SK-N-SH treated with all-trans-retinoic acid at 6 μM for 48 hours (cell line): ENCODE measurements at regions not wholly inside any gene's neighbourhood (a gene's known extent, or its start where the extent isn't known, plus 50 kb on each side); places are given as distances from the start of the nearest gene placed in this dataset.

Source experiments
- ATAC-seq: fragments of 200-7000 bp; cut with Tn5 transposase; 3 replicates; pipeline ENCODE4 v1.9.1; 2020; ENCODE audit warnings: mild to moderate bottlenecking, moderate library complexity
- ARNTL ChIP-seq: fragments of 450-650 bp; formaldehyde crosslinking; IDR thresholded peaks from 2 replicates; pipeline ENCODE4 v1.5.0; 2020; ENCODE audit warnings: low read depth, mild to moderate bottlenecking, moderate library complexity, borderline replicate concordance
- BACH2 ChIP-seq: fragments of 250-450 bp; sonication (Bioruptor Pico); IDR thresholded peaks from 2 replicates; pipeline ENCODE4 v1.9.0; 2021; ENCODE audit warnings: mild to moderate bottlenecking, borderline replicate concordance
- CREB5 ChIP-seq: fragments of 250-450 bp; sonication (Bioruptor Pico); IDR thresholded peaks from 2 replicates; pipeline ENCODE4 v1.5.1; 2020; ENCODE audit warnings: low read depth, mild to moderate bottlenecking, moderate library complexity
- CSDC2 ChIP-seq: fragments of 250-450 bp; sonication (Bioruptor Pico); IDR thresholded peaks from 2 replicates; pipeline ENCODE4 v1.5.0; 2020; ENCODE audit warnings: mild to moderate bottlenecking, moderate library complexity
- CSRNP3 ChIP-seq: fragments of 250-450 bp; sonication (Bioruptor Pico); IDR thresholded peaks from 2 replicates; pipeline ENCODE4 v1.5.1; 2021; ENCODE audit warnings: mild to moderate bottlenecking, moderate library complexity
- ESRRG ChIP-seq: fragments of 250-450 bp; sonication (Bioruptor Pico); IDR thresholded peaks from 2 replicates; pipeline ENCODE4 v1.6.1; 2021; ENCODE audit warnings: mild to moderate bottlenecking
- ISL1 ChIP-seq: fragments of 250-450 bp; sonication (Bioruptor Pico); IDR thresholded peaks from 2 replicates; pipeline ENCODE4 v2.1.2; 2022; ENCODE audit warnings: mild to moderate bottlenecking, moderate library complexity
- OSR1 ChIP-seq: fragments of 250-450 bp; sonication (Bioruptor Pico); IDR thresholded peaks from 2 replicates; pipeline ENCODE4 v1.8.0; 2022; ENCODE audit warnings: moderate library complexity, mild to moderate bottlenecking, inconsistent platforms
- POU6F1 ChIP-seq: fragments of 250-450 bp; sonication (Bioruptor Pico); IDR thresholded peaks from 2 replicates; pipeline ENCODE4 v1.8.0; 2021; ENCODE audit warnings: low read depth, mild to moderate bottlenecking, moderate library complexity, borderline replicate concordance
- PPARA ChIP-seq: fragments of 250-450 bp; sonication (Bioruptor Pico); IDR thresholded peaks from 2 replicates; pipeline ENCODE4 v1.5.0; 2020; ENCODE audit warnings: mild to moderate bottlenecking, borderline replicate concordance
- RARB ChIP-seq: fragments of 250-450 bp; sonication (Bioruptor Pico); IDR thresholded peaks from 2 replicates; pipeline ENCODE4 v1.8.0; 2021; ENCODE audit warnings: mild to moderate bottlenecking, moderate library complexity
- SNAI2 ChIP-seq: fragments of 250-450 bp; sonication (Bioruptor Pico); IDR thresholded peaks from 2 replicates; pipeline ENCODE4 v1.5.0; 2020; ENCODE audit warnings: mild to moderate bottlenecking, moderate library complexity
- TCF4 ChIP-seq: fragments of 250-450 bp; sonication (Bioruptor Pico); IDR thresholded peaks from 2 replicates; pipeline ENCODE4 v1.8.0; 2021; ENCODE audit warnings: mild to moderate bottlenecking, moderate library complexity, borderline replicate concordance
- TOX ChIP-seq: fragments of 250-450 bp; sonication (Bioruptor Pico); IDR thresholded peaks from 2 replicates; pipeline ENCODE4 v1.8.0; 2021; ENCODE audit warnings: mild to moderate bottlenecking, moderate library complexity, borderline replicate concordance
- TSHZ2 ChIP-seq: fragments of 250-450 bp; sonication (Bioruptor Pico); IDR thresholded peaks from 2 replicates; pipeline ENCODE4 v1.5.0; 2020; ENCODE audit warnings: mild to moderate bottlenecking, moderate library complexity
- ZC3H10 ChIP-seq: fragments of 250-450 bp; sonication (Bioruptor Pico); IDR thresholded peaks from 2 replicates; pipeline ENCODE4 v1.5.1; 2021; ENCODE audit warnings: mild to moderate bottlenecking, moderate library complexity
- ZFP3 ChIP-seq: fragments of 250-450 bp; sonication (Bioruptor Pico); IDR thresholded peaks from 2 replicates; pipeline ENCODE4 v1.5.0; 2020; ENCODE audit warnings: mild to moderate bottlenecking, moderate library complexity
- ZFP30 ChIP-seq: fragments of 450-650 bp; formaldehyde crosslinking; IDR thresholded peaks from 2 replicates; pipeline ENCODE4 v1.5.0; 2022; ENCODE audit warnings: mild to moderate bottlenecking, moderate library complexity
- ZNF565 ChIP-seq: fragments of 450-650 bp; formaldehyde crosslinking; conservative IDR thresholded peaks from 2 replicates; pipeline ENCODE4 v1.5.0; 2020; ENCODE audit warnings: low read depth, mild to moderate bottlenecking, moderate library complexity
- ZNF70 ChIP-seq: fragments of 450-650 bp; formaldehyde crosslinking; IDR thresholded peaks from 2 replicates; pipeline ENCODE4 v1.5.0; 2020; ENCODE audit warnings: mild to moderate bottlenecking, moderate library complexity
- ZNF8 ChIP-seq: fragments of 450-650 bp; formaldehyde crosslinking; IDR thresholded peaks from 2 replicates; pipeline ENCODE4 v1.5.0; 2020; ENCODE audit warnings: mild to moderate bottlenecking, moderate library complexity

GRCh38 chr2:23269747-23270146, 115.2 kb upstream of the KLHL29 start:
- peak; percentile 81 for ATAC-seq
- TF ChIP-seq RARB (CRISPR knock-in tag): no peak

GRCh38 chr2:23270810-23271209, 114.2 kb upstream of the KLHL29 start:
- no peak for TF ChIP-seq CSDC2 (CRISPR knock-in tag)
- no peak for TF ChIP-seq ARNTL
- TF ChIP-seq ESRRG: no peak
- TF ChIP-seq ZNF8 (CRISPR knock-in tag): no peak
- no peak for TF ChIP-seq PPARA (CRISPR knock-in tag)
- no peak for TF ChIP-seq ISL1 (CRISPR knock-in tag)
- no peak for TF ChIP-seq TCF4 (CRISPR knock-in tag)
- TF ChIP-seq POU6F1: no peak
- TF ChIP-seq ZNF70 (CRISPR knock-in tag): no peak
- no peak for ATAC-seq

GRCh38 chr2:23271230-23271629, 113.7 kb upstream of the KLHL29 start:
- no peak for ATAC-seq
- TF ChIP-seq ZNF8 (CRISPR knock-in tag) (no peak), ARNTL (no peak), SNAI2 (CRISPR knock-in tag) (no peak), POU6F1 (no peak), ESRRG (no peak), ZNF70 (CRISPR knock-in tag) (no peak), CSDC2 (CRISPR knock-in tag) (no peak), RARB (CRISPR knock-in tag) (no peak), ZFP3 (CRISPR knock-in tag) (no peak), ISL1 (CRISPR knock-in tag) (no peak), OSR1 (CRISPR knock-in tag) (no peak), TCF4 (CRISPR knock-in tag) (no peak), CSRNP3 (no peak)

GRCh38 chr2:23273786-23274185, 111.2 kb upstream of the KLHL29 start:
- TF ChIP-seq ZFP30 (CRISPR knock-in tag): no peak
- TF ChIP-seq ESRRG: no peak
- no peak for TF ChIP-seq ZNF8 (CRISPR knock-in tag)
- TF ChIP-seq CREB5 (CRISPR knock-in tag): no peak
- no peak for TF ChIP-seq ARNTL
- TF ChIP-seq TCF4 (CRISPR knock-in tag): no peak
- TF ChIP-seq ZNF565 (CRISPR knock-in tag): no peak
- no peak for TF ChIP-seq TSHZ2
- no peak for TF ChIP-seq POU6F1
- no peak for TF ChIP-seq ZC3H10 (CRISPR knock-in tag)
- no peak for TF ChIP-seq ISL1 (CRISPR knock-in tag)
- TF ChIP-seq ZNF70 (CRISPR knock-in tag): no peak
- no peak for TF ChIP-seq OSR1 (CRISPR knock-in tag)
- no peak for TF ChIP-seq TOX (CRISPR knock-in tag)
- TF ChIP-seq ZFP3 (CRISPR knock-in tag): no peak
- TF ChIP-seq BACH2: no peak
- ATAC-seq: no peak; the same call in 2 of the 3 replicates
